IMR-90 (cell line): ENCODE measurements at regions not wholly inside any gene's neighbourhood (a gene's known extent, or its start where the extent isn't known, plus 50 kb on each side); places are given as distances from the start of the nearest gene placed in this dataset.

Experiments
- ATAC-seq: fragments of 200-7000 bp; cut with Tn5 transposase; 2 replicates; pipeline ENCODE4 v1.9.1; 2020; ENCODE audit warnings: low read depth, mild to moderate bottlenecking, moderate library complexity
- BruUV-seq: library from RNA; stranded (reverse); fragments of 400-500 nt; replicated peaks from 2 replicates; lab custom pipeline; 2021; lab: Mats Ljungman, UMichigan
- CTCF ChIA-PET: fragments of 300-600 bp; formaldehyde crosslinking; extraction: SDS; loops from one replicate; lab custom pipeline; 2021; ENCODE audit warnings: antibody characterized with exemption; lab: Yijun Ruan, JAX
- POLR2A ChIA-PET: fragments of 300-600 bp; sonication (Branson Sonifier 250); formaldehyde crosslinking; loops from one replicate; lab custom pipeline; 2022; ENCODE audit warnings: antibody characterized with exemption; ENCODE audit not compliant: unreplicated experiment; lab: Charles Lee
- DNase-seq: peaks from one replicate; pipeline ENCODE4 v3.0.0; 2013
- H2AFZ ChIP-seq: replicated peaks from 2 replicates; pipeline ENCODE3; 2013; ENCODE audit warnings: low read length, mild to moderate bottlenecking; ENCODE audit not compliant: poor library complexity
- H2AK5ac ChIP-seq: 2 replicates; pipeline ENCODE4 v1.6.1; 2013; ENCODE audit warnings: low read depth, low read length, inconsistent platforms
- H2AK9ac ChIP-seq: replicated peaks from 2 replicates; pipeline ENCODE3; 2013; ENCODE audit warnings: mild to moderate bottlenecking, low read depth, low read length, moderate library complexity; ENCODE audit not compliant: poor library complexity
- H2BK120ac ChIP-seq: 2 replicates; pipeline ENCODE4 v1.6.1; 2013; ENCODE audit warnings: low read depth, low read length, inconsistent platforms
- H2BK15ac ChIP-seq: 3 replicates; pipeline ENCODE4 v1.6.1; 2013; ENCODE audit warnings: low read depth, low read length, inconsistent platforms
- H2BK20ac ChIP-seq: 2 replicates; pipeline ENCODE4 v1.6.1; 2013; ENCODE audit warnings: low read depth, mild to moderate bottlenecking, inconsistent platforms, low read length, moderate library complexity
- H2BK5ac ChIP-seq: 2 replicates; pipeline ENCODE4 v1.6.1; 2013; ENCODE audit warnings: mild to moderate bottlenecking, low read depth, low read length, inconsistent platforms; ENCODE audit not compliant: poor library complexity, severe bottlenecking
- H3K14ac ChIP-seq: replicated peaks from 2 replicates; pipeline ENCODE4 v1.6.1; 2013; ENCODE audit warnings: low read depth, low read length, inconsistent platforms
- H3K18ac ChIP-seq: 2 replicates; pipeline ENCODE4 v1.6.1; 2013; ENCODE audit warnings: low read depth, low read length, control low read depth
- H3K23ac ChIP-seq: 2 replicates; pipeline ENCODE4 v1.6.1; 2013; ENCODE audit warnings: low read depth, low read length, inconsistent platforms
- H3K27ac ChIP-seq: 2 replicates; pipeline ENCODE4 v1.5.1; 2013; ENCODE audit warnings: mild to moderate bottlenecking, control low read depth, low read length; ENCODE audit not compliant: insufficient read depth
- H3K27me3 ChIP-seq: 2 replicates; pipeline ENCODE4 v1.6.1; 2013; ENCODE audit warnings: low read length; ENCODE audit not compliant: control insufficient read depth, insufficient read depth
- H3K36me3 ChIP-seq: 2 replicates; pipeline ENCODE4 v1.6.1; 2013; ENCODE audit warnings: low read length, mixed read lengths; ENCODE audit not compliant: control insufficient read depth, insufficient read depth
- H3K4ac ChIP-seq: 2 replicates; pipeline ENCODE4 v1.6.1; 2013; ENCODE audit warnings: low read depth, low read length, inconsistent platforms
- H3K4me1 ChIP-seq: 2 replicates; pipeline ENCODE4 v1.6.1; 2013; ENCODE audit warnings: low read length, mixed read lengths; ENCODE audit not compliant: control insufficient read depth, insufficient read depth
- H3K4me2 ChIP-seq: 2 replicates; pipeline ENCODE4 v1.6.1; 2013; ENCODE audit warnings: low read depth, mild to moderate bottlenecking, control low read depth, low read length, moderate library complexity
- H3K4me3 ChIP-seq: 2 replicates; pipeline ENCODE4 v1.5.1; 2013; ENCODE audit warnings: low read depth, mild to moderate bottlenecking, control low read depth, low read length, moderate library complexity; ENCODE audit not compliant: insufficient read depth
- H3K56ac ChIP-seq: 2 replicates; pipeline ENCODE4 v1.6.1; 2013; ENCODE audit warnings: low read length, inconsistent platforms; ENCODE audit not compliant: insufficient read depth; ENCODE audit errors: extremely low read depth
- H3K79me1 ChIP-seq, 2 experiments: 2 replicates each; pipeline ENCODE4 v1.6.1; 2013; ENCODE audit warnings: low read length in 2 of 2, inconsistent platforms in 1 of 2, low read depth in 1 of 2
- H3K9ac ChIP-seq: 2 replicates; pipeline ENCODE4 v1.6.1; 2013; ENCODE audit warnings: low read depth, low read length, control low read depth
- H3K9me1 ChIP-seq: 2 replicates; pipeline ENCODE4 v1.6.1; 2013; ENCODE audit warnings: low read length, inconsistent platforms; ENCODE audit not compliant: insufficient read depth
- H3K9me3 ChIP-seq: 2 replicates; pipeline ENCODE4 v1.6.1; 2013; ENCODE audit warnings: low read length; ENCODE audit not compliant: control insufficient read depth, insufficient read depth
- H4K20me1 ChIP-seq: 2 replicates; pipeline ENCODE4 v1.6.1; 2013; ENCODE audit warnings: low read length, inconsistent platforms; ENCODE audit not compliant: insufficient read depth
- H4K5ac ChIP-seq: 2 replicates; pipeline ENCODE4 v1.6.1; 2013; ENCODE audit warnings: mild to moderate bottlenecking, low read depth, low read length, control low read depth
- H4K8ac ChIP-seq, 2 experiments: 2 replicates each; pipeline ENCODE4 v1.6.1; 2013; ENCODE audit warnings: low read depth in 2 of 2, low read length in 2 of 2, control low read depth in 1 of 2, inconsistent platforms in 1 of 2
- H4K91ac ChIP-seq: 2 replicates; pipeline ENCODE4 v1.6.1; 2013; ENCODE audit warnings: low read depth, low read length, inconsistent platforms; ENCODE audit not compliant: insufficient read depth
- BHLHE40 ChIP-seq: fragments of 150-350 bp; IDR thresholded peaks from 2 replicates; pipeline ENCODE4 v1.6.1; 2016; ENCODE audit warnings: mild to moderate bottlenecking, low read depth, low read length
- CTCF ChIP-seq: conservative IDR thresholded peaks from 2 replicates; pipeline ENCODE4 v1.5.1; 2012; ENCODE audit warnings: mild to moderate bottlenecking, low read depth, low read length, improper control_type of control experiment
- ELK1 ChIP-seq: fragments of 150-350 bp; IDR thresholded peaks from 2 replicates; pipeline ENCODE4 v1.6.1; 2016; ENCODE audit warnings: low read depth, mild to moderate bottlenecking, low read length, moderate library complexity, borderline replicate concordance
- MAFK ChIP-seq: IDR thresholded peaks from 2 replicates; pipeline ENCODE4 v1.6.1; 2012; ENCODE audit warnings: low read depth, low read length, improper control_type of control experiment
- MAZ ChIP-seq: IDR thresholded peaks from 2 replicates; pipeline ENCODE4 v1.6.1; 2012; ENCODE audit warnings: low read depth, mild to moderate bottlenecking, low read length, improper control_type of control experiment, moderate library complexity, borderline replicate concordance
- POLR2A ChIP-seq: IDR thresholded peaks from 2 replicates; pipeline ENCODE4 v1.6.1; 2012; ENCODE audit warnings: mild to moderate bottlenecking, low read depth, low read length
- RCOR1 ChIP-seq: IDR thresholded peaks from 2 replicates; pipeline ENCODE4 v1.6.1; 2012; ENCODE audit warnings: mild to moderate bottlenecking, low read length, improper control_type of control experiment; ENCODE audit not compliant: insufficient replicate concordance
- RFX5 ChIP-seq: IDR thresholded peaks from 2 replicates; pipeline ENCODE4 v1.8.0; 2012; ENCODE audit warnings: low read depth, mild to moderate bottlenecking, low read length, moderate library complexity
- USF2 ChIP-seq: fragments of 150-350 bp; IDR thresholded peaks from 2 replicates; pipeline ENCODE4 v1.6.1; 2017; ENCODE audit warnings: mild to moderate bottlenecking, antibody characterized with exemption, low read length, low read depth
- WGBS, 2 experiments: methylation state at CpG; one replicate each; pipeline versions ENCODE4 v1.1.5 to v1.1.7; 2013; ENCODE audit warnings: missing lambda C conversion rate in 2 of 2; ENCODE audit not compliant: insufficient read length in 1 of 2; ENCODE audit errors: extremely low coverage in 2 of 2; 5-methylcytosine and 5-hydroxymethylcytosine counted together
- dilution Hi-C: fragments of 300-500 bp; cut with HindIII; formaldehyde crosslinking; loops from one replicate; pipeline ENCODE4 v1.14.3; 2018; ENCODE audit warnings: low sequenced_read_pairs; ENCODE audit not compliant: unreplicated experiment
- in situ Hi-C: fragments of 300-500 bp; cut with MboI; formaldehyde crosslinking; loops from 3 replicates; pipeline ENCODE4 v1.14.3; 2019; ENCODE audit warnings: low sequenced_read_pairs, inconsistent platforms, mixed read lengths
- intact Hi-C: fragments of 100-400 bp; cut with micrococcal nuclease; formaldehyde crosslinking; loops from 2 replicates; pipeline ENCODE4 v1.10.0; 2022

- ATAC-seq (no peak), DNase-seq (no peak)
- no peak overlapping the region for H2BK120ac ChIP-seq
- CTCF ChIA-PET: interaction anchor here (0.6 kb wide), 1 partner anchor 17 kb away, joined by 4 read pairs; no protein-coding TSS in a partner anchor
- no peaks in the 10 kb centered on the region; the same call in 1 of the 2 replicates for H3K4me1 ChIP-seq
- dilution Hi-C loops (no loop called here), in situ Hi-C loops (no loop called here), intact Hi-C loops (no loop called here)
- peak overlapping the region; percentile 40; the same call in 1 of the 2 replicates for H2BK20ac ChIP-seq
- H4K5ac ChIP-seq: no peak overlapping the region
- H2AFZ ChIP-seq: no peak overlapping the region
- H3K9ac ChIP-seq: no peak overlapping the region
- H3K79me1 ChIP-seq: no peaks in the 10 kb centered on the region
- no peaks in the 10 kb centered on the region for H3K27me3 ChIP-seq
- no peak overlapping the region for H3K27ac ChIP-seq
- H3K9me1 ChIP-seq: no peaks in the 10 kb centered on the region
- H4K8ac ChIP-seq: no peak overlapping the region
- no peaks in the 10 kb centered on the region for H3K9me3 ChIP-seq
- H4K91ac ChIP-seq: no peak overlapping the region
- no peak overlapping the region for H2AK5ac ChIP-seq
- no TSS peak for BruUV-seq
- H2BK15ac ChIP-seq: no peak overlapping the region
- no peak overlapping the region for H2BK5ac ChIP-seq
- no peak overlapping the region for H3K4me3 ChIP-seq
- H3K18ac ChIP-seq: no peak overlapping the region
- no peak overlapping the region for H3K56ac ChIP-seq
- H3K36me3 ChIP-seq: no peaks in the 10 kb centered on the region
- no peak overlapping the region for H3K4me2 ChIP-seq
- H2AK9ac ChIP-seq: no peak overlapping the region
- no peak overlapping the region for H3K14ac ChIP-seq
- WGBS, 2 experiments: 43% methylated on average over 1 of the region's 2 CpGs; no CpG with 5 or more reads in 1 of the 2 experiments
- POLR2A ChIA-PET: no interaction called here
- H4K20me1 ChIP-seq: no peaks in the 10 kb centered on the region
- H3K4ac ChIP-seq: no peak overlapping the region
- no peak overlapping the region for H3K23ac ChIP-seq
- TF ChIP-seq CTCF (no peak), POLR2A (no peak), BHLHE40 (no peak), MAZ (no peak), USF2 (no peak), RFX5 (no peak), ELK1 (no peak), RCOR1 (no peak), MAFK (no peak)
These were observed 370.7 kb downstream of the RFPL4B start for GRCh38 chr6:112717856-112718255.
